ENCODE measurements at regions not wholly inside any gene's neighbourhood (a gene's known extent, or its start where the extent isn't known, plus 50 kb on each side); places are given as distances from the start of the nearest gene placed in this dataset.
A peak's percentile ranks its signal among the peaks of the same experiment; 100 is the strongest.

DNA sequence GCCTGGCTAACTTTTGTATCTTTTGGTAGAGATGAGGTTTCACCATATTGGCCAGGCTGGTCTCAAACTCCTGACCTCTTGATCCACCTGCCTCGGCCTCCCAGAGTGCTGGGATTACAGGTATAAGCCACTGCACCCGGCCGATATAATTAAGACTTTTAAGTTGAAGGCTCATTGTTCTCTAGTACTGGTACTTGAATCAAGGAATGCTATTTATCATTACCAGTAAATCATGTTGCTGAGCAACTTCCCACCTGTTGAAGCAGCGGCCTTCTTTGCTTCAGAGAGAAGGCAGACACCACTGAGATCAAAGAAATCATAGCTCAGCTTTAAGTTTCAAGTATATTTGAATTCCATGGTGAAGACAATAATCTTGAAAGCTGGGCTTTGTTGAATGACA, 58.8 kb upstream of the TMEM163 start:
- Histone ChIP-seq H3K79me2 (ENCODE audit: control insufficient read depth, insufficient read depth, low read length) (no peaks in the 10 kb centered on the region), H3K27me3 (ENCODE audit: control insufficient read depth in 2 of 2, insufficient read depth in 2 of 2, low read length in 2 of 2) (no peaks in the 10 kb centered on the region), H3K4me2 (ENCODE audit: insufficient read depth, low read length) (no peak overlapping the region), H4K20me1 (replicated peaks; ENCODE audit: control insufficient read depth, insufficient read depth, low read length) (no peaks in the 10 kb centered on the region), H3K4me1 (replicated peaks in 1 of 2; ENCODE audit: control insufficient read depth in 2 of 2, insufficient read depth in 2 of 2, low read length in 2 of 2) (peaks cover 0 to 12% of the 10 kb centered on the region in 2 experiments; a peak in 4 of 5 replicates), H3K9ac (ENCODE audit: insufficient read depth in 1 of 2, low read depth in 2 of 2, low read length in 2 of 2) (no peak overlapping the region), H3K4me3 (no peak overlapping the region), H3K9me3 (replicated peaks; ENCODE audit: control insufficient read depth, insufficient read depth, low read depth, low read length) (no peaks in the 10 kb centered on the region), H3K36me3 (ENCODE audit: control insufficient read depth, insufficient read depth, low read length) (no peaks in the 10 kb centered on the region), H2AFZ (ENCODE audit: low read depth, low read length) (no peak overlapping the region), H3K9me1 (ENCODE audit: control insufficient read depth, insufficient read depth, low read length) (no peaks in the 10 kb centered on the region), H3K27ac (ENCODE audit: extremely low read depth, low read depth, low read length) (no peak overlapping the region)
- TF ChIP-seq ZNF224 (CRISPR knock-in tag; IDR thresholded peaks at IDR 0.05), result no peak
- POLR2A ChIA-PET, result no interaction called here
- intact Hi-C loops (cut with micrococcal nuclease) (no loop called here), in situ Hi-C loops (cut with MboI) (no loop called here)
- CTCF ChIA-PET (ENCODE audit: low intra/inter-chr PET ratio), result interaction anchor here (0.6 to 1.2 kb wide), 2 partner anchors 317 to 327 kb away, joined by 3 to 4 read pairs; no protein-coding TSS in a partner anchor
- BruUV-seq (replicated peaks), result no TSS peak
- DNase-seq (ENCODE audit: extremely low read depth in 1 of 4, low spot score in 3 of 4), result no peak
- FAIRE-seq, result no peak
- 4% methylated on average over 4 of the region's 4 CpGs for WGBS (ENCODE audit: insufficient coverage, low coverage, missing lambda C conversion rate)
- ATAC-seq, result no peak

DNA sequence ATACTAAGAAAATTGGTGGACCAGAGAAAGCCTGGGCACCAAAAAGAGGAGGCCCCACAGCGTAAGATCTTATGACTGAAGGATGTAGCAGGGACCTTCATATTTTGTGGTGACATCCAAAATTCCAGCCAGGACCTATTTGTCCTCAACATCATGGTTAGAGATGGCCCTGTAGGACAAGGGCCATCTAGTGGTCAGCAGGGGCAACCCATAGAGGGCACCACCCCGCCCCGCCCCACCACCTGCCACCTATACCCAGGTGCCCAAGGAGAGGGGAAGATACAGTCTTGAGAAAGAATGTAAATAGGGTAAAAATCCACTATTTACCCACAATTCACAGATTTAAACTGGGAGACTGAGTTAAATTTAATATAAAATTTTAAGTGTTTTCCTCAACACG, 59.6 kb upstream of the TMEM163 start:
- no peak overlapping the region for H3K4me2 ChIP-seq (ENCODE audit: insufficient read depth, low read length)
- H3K9me3 ChIP-seq (replicated peaks; ENCODE audit: control insufficient read depth, insufficient read depth, low read depth, low read length), result no peaks in the 10 kb centered on the region
- H3K9me1 ChIP-seq (ENCODE audit: control insufficient read depth, insufficient read depth, low read length), result no peaks in the 10 kb centered on the region
- peaks cover 0 to 12% of the 10 kb centered on the region in 2 experiments; a peak in 4 of 5 replicates for H3K4me1 ChIP-seq (replicated peaks in 1 of 2; ENCODE audit: control insufficient read depth in 2 of 2, insufficient read depth in 2 of 2, low read length in 2 of 2)
- no peaks in the 10 kb centered on the region for H3K36me3 ChIP-seq (ENCODE audit: control insufficient read depth, insufficient read depth, low read length)
- in situ Hi-C loops (cut with MboI), result no loop called here
- H4K20me1 ChIP-seq (replicated peaks; ENCODE audit: control insufficient read depth, insufficient read depth, low read length), result no peaks in the 10 kb centered on the region
- H3K9ac ChIP-seq (ENCODE audit: insufficient read depth in 1 of 2, low read depth in 2 of 2, low read length in 2 of 2), result no peak overlapping the region
- H3K4me3 ChIP-seq, result no peak overlapping the region
- no peak overlapping the region for H2AFZ ChIP-seq (ENCODE audit: low read depth, low read length)
- ChIA-PET CTCF (ENCODE audit: low intra/inter-chr PET ratio) (interaction anchor here (0.6 to 1.2 kb wide), 2 partner anchors 317 to 327 kb away, joined by 3 to 4 read pairs; no protein-coding TSS in a partner anchor), POLR2A (no interaction called here)
- DNase-seq (ENCODE audit: extremely low read depth in 1 of 4, low spot score in 3 of 4) (peak in 3 of 4 experiments; percentile 19 to 30 (median 20)), ATAC-seq (peak; percentile 89), FAIRE-seq (no peak)
- BruUV-seq (replicated peaks), result no TSS peak
- H3K79me2 ChIP-seq (ENCODE audit: control insufficient read depth, insufficient read depth, low read length), result no peaks in the 10 kb centered on the region
- WGBS (ENCODE audit: insufficient coverage, low coverage, missing lambda C conversion rate), result 7% methylated on average over 4 of the region's 4 CpGs
- intact Hi-C loops (cut with micrococcal nuclease), result loop anchor here (2.0 kb wide), 1 partner anchor 312 kb away; no protein-coding TSS in a partner anchor
- no peak overlapping the region for H3K27ac ChIP-seq (ENCODE audit: extremely low read depth, low read depth, low read length)
- H3K27me3 ChIP-seq (ENCODE audit: control insufficient read depth in 2 of 2, insufficient read depth in 2 of 2, low read length in 2 of 2), result no peaks in the 10 kb centered on the region
- TF ChIP-seq FOXP4 (CRISPR knock-in tag; IDR thresholded peaks at IDR 0.05; ENCODE audit: borderline replicate concordance) (no peak), ZC3H4 (CRISPR knock-in tag; IDR thresholded peaks at IDR 0.05; ENCODE audit: borderline replicate concordance) (no peak), FOXK1 (CRISPR knock-in tag; IDR thresholded peaks at IDR 0.05; ENCODE audit: borderline replicate concordance) (no peak), CTCF (IDR thresholded peaks at IDR 0.05 in 2 of 3, conservative IDR thresholded peaks at IDR 0.05 in 1 of 3; ENCODE audit: insufficient read depth in 2 of 3, low read depth in 1 of 3, low read length in 3 of 3) (peak; percentile 59 to 84 (median 64)), CBFA2T3 (IDR thresholded peaks at IDR 0.05) (no peak), ZNF644 (tag; IDR thresholded peaks at IDR 0.05; ENCODE audit: low read depth) (no peak), VEZF1 (CRISPR knock-in tag; IDR thresholded peaks at IDR 0.05) (peak; percentile 33; the same call in 1 of the 2 replicates), SMARCA4 (IDR thresholded peaks at IDR 0.05) (no peak), SPI1 (IDR thresholded peaks at IDR 0.05; ENCODE audit: borderline replicate concordance, low read depth, low read length) (no peak)
